ENCODE measurements at regions not wholly inside any gene's neighbourhood (a gene's known extent, or its start where the extent isn't known, plus 50 kb on each side); places are given as distances from the start of the nearest gene placed in this dataset.

DNA sequence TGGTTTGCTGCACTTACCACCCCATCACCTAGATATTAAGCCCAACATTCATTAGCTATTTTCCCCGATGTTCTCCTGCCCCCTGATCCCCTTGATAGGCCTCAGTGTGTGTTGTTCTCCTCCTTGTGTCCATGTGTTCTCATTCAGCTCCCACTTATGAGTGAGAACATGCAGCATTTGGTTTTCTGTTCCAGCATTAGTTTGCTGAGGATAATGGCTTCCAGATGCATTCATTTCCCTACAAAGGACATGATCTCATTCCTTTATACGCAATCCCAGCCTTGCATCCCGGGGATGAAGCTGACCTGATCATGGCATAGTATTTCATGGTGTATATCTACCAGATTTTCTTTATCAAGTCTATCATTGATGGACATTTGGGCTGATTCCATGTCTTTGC, 99.0 kb upstream of the DCAF12L2 start:
- no peak overlapping the region for H2AFZ ChIP-seq (ENCODE audit: control insufficient read depth, low read depth, low read length)
- intact Hi-C loops (cut with micrococcal nuclease; ENCODE audit: unreplicated experiment) (no loop called here), in situ Hi-C loops (cut with MboI) (no loop called here)
- H3K36me3 ChIP-seq (ENCODE audit: control insufficient read depth in 2 of 2, insufficient read depth in 2 of 2, low read length in 1 of 2), result no peaks in the 10 kb centered on the region
- 16% methylated on average over 3 of the region's 3 CpGs for WGBS (ENCODE audit: insufficient coverage, insufficient replicate concordance, low lambda C conversion rate, missing lambda C conversion rate)
- POLR2A ChIA-PET, result no interaction called here
- TF ChIP-seq, protein P1, sequence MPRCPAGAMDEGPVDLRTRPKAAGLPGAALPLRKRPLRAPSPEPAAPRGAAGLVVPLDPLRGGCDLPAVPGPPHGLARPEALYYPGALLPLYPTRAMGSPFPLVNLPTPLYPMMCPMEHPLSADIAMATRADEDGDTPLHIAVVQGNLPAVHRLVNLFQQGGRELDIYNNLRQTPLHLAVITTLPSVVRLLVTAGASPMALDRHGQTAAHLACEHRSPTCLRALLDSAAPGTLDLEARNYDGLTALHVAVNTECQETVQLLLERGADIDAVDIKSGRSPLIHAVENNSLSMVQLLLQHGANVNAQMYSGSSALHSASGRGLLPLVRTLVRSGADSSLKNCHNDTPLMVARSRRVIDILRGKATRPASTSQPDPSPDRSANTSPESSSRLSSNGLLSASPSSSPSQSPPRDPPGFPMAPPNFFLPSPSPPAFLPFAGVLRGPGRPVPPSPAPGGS (IDR thresholded peaks at IDR 0.05; ENCODE audit: borderline replicate concordance, insufficient read depth, low read depth, low read length, poor library complexity, severe bottlenecking), result no peak
- no peak for TF ChIP-seq ETV6 (conservative IDR thresholded peaks at IDR 0.05 in 1 of 2, IDR thresholded peaks at IDR 0.05 in 1 of 2; ENCODE audit: borderline replicate concordance in 1 of 2, low read depth in 1 of 2)
- TF ChIP-seq BACH1 (IDR thresholded peaks at IDR 0.05; ENCODE audit: borderline replicate concordance), result no peak
- no peak for TF ChIP-seq GABPA (IDR thresholded peaks at IDR 0.05; ENCODE audit: low read depth)
- no peak for TF ChIP-seq EGR1 (IDR thresholded peaks at IDR 0.05; ENCODE audit: borderline replicate concordance in 1 of 2, low read depth in 2 of 2, low read length in 2 of 2)
- TF ChIP-seq TARDBP (IDR thresholded peaks at IDR 0.05; ENCODE audit: borderline replicate concordance), result no peak
- no peak for TF ChIP-seq MTA3 (IDR thresholded peaks at IDR 0.05; ENCODE audit: borderline replicate concordance, low read length)
- no peak for TF ChIP-seq SUPT20H (IDR thresholded peaks at IDR 0.05; ENCODE audit: borderline replicate concordance, control insufficient read depth, low read depth, low read length)
- no peak for TF ChIP-seq CREB1 (IDR thresholded peaks at IDR 0.05; ENCODE audit: low read depth)
- TF ChIP-seq PAX5 (IDR thresholded peaks at IDR 0.05; ENCODE audit: borderline replicate concordance, low read depth, low read length), result no peak
- TF ChIP-seq, protein P2, sequence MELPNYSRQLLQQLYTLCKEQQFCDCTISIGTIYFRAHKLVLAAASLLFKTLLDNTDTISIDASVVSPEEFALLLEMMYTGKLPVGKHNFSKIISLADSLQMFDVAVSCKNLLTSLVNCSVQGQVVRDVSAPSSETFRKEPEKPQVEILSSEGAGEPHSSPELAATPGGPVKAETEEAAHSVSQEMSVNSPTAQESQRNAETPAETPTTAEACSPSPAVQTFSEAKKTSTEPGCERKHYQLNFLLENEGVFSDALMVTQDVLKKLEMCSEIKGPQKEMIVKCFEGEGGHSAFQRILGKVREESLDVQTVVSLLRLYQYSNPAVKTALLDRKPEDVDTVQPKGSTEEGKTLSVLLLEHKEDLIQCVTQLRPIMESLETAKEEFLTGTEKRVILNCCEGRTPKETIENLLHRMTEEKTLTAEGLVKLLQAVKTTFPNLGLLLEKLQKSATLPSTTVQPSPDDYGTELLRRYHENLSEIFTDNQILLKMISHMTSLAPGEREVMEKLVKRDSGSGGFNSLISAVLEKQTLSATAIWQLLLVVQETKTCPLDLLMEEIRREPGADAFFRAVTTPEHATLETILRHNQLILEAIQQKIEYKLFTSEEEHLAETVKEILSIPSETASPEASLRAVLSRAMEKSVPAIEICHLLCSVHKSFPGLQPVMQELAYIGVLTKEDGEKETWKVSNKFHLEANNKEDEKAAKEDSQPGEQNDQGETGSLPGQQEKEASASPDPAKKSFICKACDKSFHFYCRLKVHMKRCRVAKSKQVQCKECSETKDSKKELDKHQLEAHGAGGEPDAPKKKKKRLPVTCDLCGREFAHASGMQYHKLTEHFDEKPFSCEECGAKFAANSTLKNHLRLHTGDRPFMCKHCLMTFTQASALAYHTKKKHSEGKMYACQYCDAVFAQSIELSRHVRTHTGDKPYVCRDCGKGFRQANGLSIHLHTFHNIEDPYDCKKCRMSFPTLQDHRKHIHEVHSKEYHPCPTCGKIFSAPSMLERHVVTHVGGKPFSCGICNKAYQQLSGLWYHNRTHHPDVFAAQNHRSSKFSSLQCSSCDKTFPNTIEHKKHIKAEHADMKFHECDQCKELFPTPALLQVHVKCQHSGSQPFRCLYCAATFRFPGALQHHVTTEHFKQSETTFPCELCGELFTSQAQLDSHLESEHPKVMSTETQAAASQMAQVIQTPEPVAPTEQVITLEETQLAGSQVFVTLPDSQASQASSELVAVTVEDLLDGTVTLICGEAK (IDR thresholded peaks at IDR 0.05; ENCODE audit: borderline replicate concordance), result no peak
- TF ChIP-seq LARP7 (IDR thresholded peaks at IDR 0.05), result no peak
- no peak for TF ChIP-seq ASH2L (IDR thresholded peaks at IDR 0.05; ENCODE audit: borderline replicate concordance, low read depth)
- TF ChIP-seq KDM1A (IDR thresholded peaks at IDR 0.05; ENCODE audit: borderline replicate concordance), result no peak
- TF ChIP-seq TAF1 (IDR thresholded peaks at IDR 0.05; ENCODE audit: borderline replicate concordance, low read depth, low read length), result no peak
- TF ChIP-seq ZSCAN29 (IDR thresholded peaks at IDR 0.05), result no peak
- TF ChIP-seq, protein P3, sequence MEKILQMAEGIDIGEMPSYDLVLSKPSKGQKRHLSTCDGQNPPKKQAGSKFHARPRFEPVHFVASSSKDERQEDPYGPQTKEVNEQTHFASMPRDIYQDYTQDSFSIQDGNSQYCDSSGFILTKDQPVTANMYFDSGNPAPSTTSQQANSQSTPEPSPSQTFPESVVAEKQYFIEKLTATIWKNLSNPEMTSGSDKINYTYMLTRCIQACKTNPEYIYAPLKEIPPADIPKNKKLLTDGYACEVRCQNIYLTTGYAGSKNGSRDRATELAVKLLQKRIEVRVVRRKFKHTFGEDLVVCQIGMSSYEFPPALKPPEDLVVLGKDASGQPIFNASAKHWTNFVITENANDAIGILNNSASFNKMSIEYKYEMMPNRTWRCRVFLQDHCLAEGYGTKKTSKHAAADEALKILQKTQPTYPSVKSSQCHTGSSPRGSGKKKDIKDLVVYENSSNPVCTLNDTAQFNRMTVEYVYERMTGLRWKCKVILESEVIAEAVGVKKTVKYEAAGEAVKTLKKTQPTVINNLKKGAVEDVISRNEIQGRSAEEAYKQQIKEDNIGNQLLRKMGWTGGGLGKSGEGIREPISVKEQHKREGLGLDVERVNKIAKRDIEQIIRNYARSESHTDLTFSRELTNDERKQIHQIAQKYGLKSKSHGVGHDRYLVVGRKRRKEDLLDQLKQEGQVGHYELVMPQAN (conservative IDR thresholded peaks at IDR 0.05), result no peak
- no peak for TF ChIP-seq IKZF2 (IDR thresholded peaks at IDR 0.05)
- no peak for TF ChIP-seq YY1 (IDR thresholded peaks at IDR 0.05; ENCODE audit: low read depth, low read length)
- no peak for DNase-seq (ENCODE audit: low read depth, low spot score)
- RAD21 ChIA-PET (ENCODE audit: unreplicated experiment), result no interaction called here
- H3K9me3 ChIP-seq (replicated peaks; ENCODE audit: control insufficient read depth, insufficient read depth, low read length), result no peaks in the 10 kb centered on the region
- no peak overlapping the region for H3K4me3 ChIP-seq
- no peaks in the 10 kb centered on the region for H4K20me1 ChIP-seq (ENCODE audit: control insufficient read depth, insufficient read depth)
- BruUV-seq (replicated peaks), result no TSS peak
- FAIRE-seq, result no peak
- SMC1A ChIA-PET (ENCODE audit: uncharacterized antibody, unreplicated experiment), result no interaction called here
- CTCF ChIA-PET, result no interaction called here
- H3K27me3 ChIP-seq (replicated peaks in 1 of 2; ENCODE audit: control insufficient read depth in 2 of 2, insufficient read depth in 2 of 2, low read length in 1 of 2), result no peaks in the 10 kb centered on the region
- no peaks in the 10 kb centered on the region for H3K4me1 ChIP-seq (ENCODE audit: control insufficient read depth, insufficient read depth, low read length)
- H3K4me2 ChIP-seq (ENCODE audit: control insufficient read depth, insufficient read depth), result no peak overlapping the region
- no peak overlapping the region for H3K9ac ChIP-seq (ENCODE audit: control insufficient read depth, insufficient read depth, low read length)
- no peak for ATAC-seq
- no peak overlapping the region for H3K27ac ChIP-seq (ENCODE audit: control insufficient read depth, insufficient read depth)
- no peaks in the 10 kb centered on the region for H3K79me2 ChIP-seq (ENCODE audit: control insufficient read depth, insufficient read depth, low read length)
